ENCODE measurements at regions not wholly inside any gene's neighbourhood (a gene's known extent, or its start where the extent isn't known, plus 50 kb on each side); places are given as distances from the start of the nearest gene placed in this dataset.

DNA sequence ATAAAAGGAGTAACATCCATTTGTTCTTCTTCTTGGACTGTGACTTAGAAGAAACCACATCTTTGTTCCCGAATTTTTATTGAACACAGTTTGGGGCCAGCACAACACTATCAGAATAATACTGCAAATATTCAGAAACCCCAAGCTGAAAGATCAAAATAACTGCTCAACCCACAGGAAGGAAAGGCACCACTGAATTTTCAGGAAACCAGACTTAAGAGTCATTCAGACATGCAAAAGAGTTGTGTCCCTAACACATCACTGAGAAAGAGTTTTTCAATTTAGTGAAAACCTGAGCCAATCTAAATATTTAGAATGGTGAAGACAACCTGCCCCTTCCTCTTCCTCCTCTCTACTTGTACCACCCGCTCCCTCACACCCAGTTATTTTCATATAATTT, 295.0 kb upstream of the RORA start:
- Histone ChIP-seq H3K4me2 (ENCODE audit: low read length) (no peak overlapping the region), H3K4me3 (ENCODE audit: low read length) (no peak overlapping the region), H3K27me3 (ENCODE audit: control insufficient read depth, insufficient read depth, low read length) (peaks cover 15% of the 10 kb centered on the region), H3K9ac (ENCODE audit: low read depth, low read length) (no peak overlapping the region), H3K9me3 (replicated peaks; ENCODE audit: low read length) (no peaks in the 10 kb centered on the region), H3K36me3 (ENCODE audit: insufficient read depth, low read length) (no peaks in the 10 kb centered on the region), H3K4me1 (ENCODE audit: control insufficient read depth, insufficient read depth, low read length) (no peaks in the 10 kb centered on the region)

DNA sequence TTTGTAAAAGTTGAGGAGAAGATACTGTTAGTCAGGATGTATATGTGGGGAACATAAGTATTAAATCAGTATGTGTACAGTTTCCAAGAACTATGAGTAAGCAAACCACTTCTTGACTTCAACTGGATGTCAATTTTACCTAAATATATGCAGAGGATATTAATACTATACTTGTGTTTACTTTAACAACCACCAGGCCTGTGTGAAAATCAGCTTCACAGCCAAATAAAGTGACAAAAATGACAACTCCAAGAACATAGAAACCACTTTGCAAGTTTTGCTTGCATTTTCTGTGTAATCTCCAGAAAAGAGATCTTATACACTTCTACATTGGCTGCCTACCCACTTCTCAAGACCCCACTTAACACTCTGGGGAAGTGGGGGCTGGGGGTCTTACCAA, 293.3 kb upstream of the RORA start:
- H3K4me1 ChIP-seq (ENCODE audit: control insufficient read depth, insufficient read depth, low read length) = no peaks in the 10 kb centered on the region
- H3K4me2 ChIP-seq (ENCODE audit: low read length) = no peak overlapping the region
- no peak overlapping the region for H3K4me3 ChIP-seq (ENCODE audit: low read length)
- H3K9ac ChIP-seq (ENCODE audit: low read depth, low read length) = no peak overlapping the region
- no peaks in the 10 kb centered on the region for H3K36me3 ChIP-seq (ENCODE audit: insufficient read depth, low read length)
- no peaks in the 10 kb centered on the region for H3K9me3 ChIP-seq (replicated peaks; ENCODE audit: low read length)
- H3K27me3 ChIP-seq (ENCODE audit: control insufficient read depth, insufficient read depth, low read length) = peaks cover 15% of the 10 kb centered on the region

DNA sequence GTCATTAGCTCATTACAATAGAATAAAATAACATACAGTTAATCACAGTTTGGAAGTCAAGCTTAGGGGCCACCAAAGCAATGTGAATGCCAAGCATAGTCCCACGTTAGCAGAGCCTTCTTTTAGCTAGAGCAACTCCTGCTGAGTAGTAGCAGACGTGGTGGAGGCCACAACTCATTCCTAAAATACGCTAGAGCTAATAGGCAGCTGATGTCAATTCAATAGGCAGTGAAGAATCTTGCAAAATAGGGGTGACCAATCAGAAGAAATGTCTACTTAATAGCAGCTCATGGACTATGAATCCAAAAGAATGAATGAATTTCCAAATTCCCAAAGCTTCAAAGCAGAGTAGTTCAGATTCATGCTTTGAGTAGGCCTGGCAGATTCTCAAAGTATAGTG, 292.9 kb upstream of the RORA start:
- H3K36me3 ChIP-seq (ENCODE audit: insufficient read depth, low read length) = no peaks in the 10 kb centered on the region
- H3K4me2 ChIP-seq (ENCODE audit: low read length) = no peak overlapping the region
- no peaks in the 10 kb centered on the region for H3K9me3 ChIP-seq (replicated peaks; ENCODE audit: low read length)
- H3K9ac ChIP-seq (ENCODE audit: low read depth, low read length) = no peak overlapping the region
- no peak overlapping the region for H3K4me3 ChIP-seq (ENCODE audit: low read length)
- H3K27me3 ChIP-seq (ENCODE audit: control insufficient read depth, insufficient read depth, low read length) = peaks cover 15% of the 10 kb centered on the region
- no peaks in the 10 kb centered on the region for H3K4me1 ChIP-seq (ENCODE audit: control insufficient read depth, insufficient read depth, low read length)

DNA sequence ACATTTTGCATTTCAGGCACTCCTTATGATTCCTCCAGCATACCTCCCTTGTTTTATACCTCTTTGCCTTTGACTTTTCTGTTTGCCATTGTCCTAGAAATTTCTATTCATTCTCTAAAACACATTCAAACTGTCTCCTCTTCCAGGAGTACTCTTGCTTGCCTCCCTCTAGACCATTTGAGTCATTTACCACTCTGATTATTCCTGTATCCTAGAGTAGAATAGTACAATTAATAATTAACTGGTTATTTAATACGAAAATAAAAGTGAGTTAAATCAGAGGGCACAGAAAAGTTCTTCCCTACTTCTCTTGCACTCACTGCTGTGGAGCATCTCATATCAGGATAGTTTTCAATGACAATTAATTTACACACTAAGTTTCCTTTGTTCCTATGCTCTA, 290.2 kb upstream of the RORA start:
- no peak overlapping the region for H3K4me3 ChIP-seq (ENCODE audit: low read length)
- peaks cover 3% of the 10 kb centered on the region for H3K27me3 ChIP-seq (ENCODE audit: control insufficient read depth, insufficient read depth, low read length)
- H3K4me2 ChIP-seq (ENCODE audit: low read length) = no peak overlapping the region
- H3K9ac ChIP-seq (ENCODE audit: low read depth, low read length) = no peak overlapping the region
- H3K36me3 ChIP-seq (ENCODE audit: insufficient read depth, low read length) = no peaks in the 10 kb centered on the region
- H3K9me3 ChIP-seq (replicated peaks; ENCODE audit: low read length) = no peaks in the 10 kb centered on the region
- no peaks in the 10 kb centered on the region for H3K4me1 ChIP-seq (ENCODE audit: control insufficient read depth, insufficient read depth, low read length)

DNA sequence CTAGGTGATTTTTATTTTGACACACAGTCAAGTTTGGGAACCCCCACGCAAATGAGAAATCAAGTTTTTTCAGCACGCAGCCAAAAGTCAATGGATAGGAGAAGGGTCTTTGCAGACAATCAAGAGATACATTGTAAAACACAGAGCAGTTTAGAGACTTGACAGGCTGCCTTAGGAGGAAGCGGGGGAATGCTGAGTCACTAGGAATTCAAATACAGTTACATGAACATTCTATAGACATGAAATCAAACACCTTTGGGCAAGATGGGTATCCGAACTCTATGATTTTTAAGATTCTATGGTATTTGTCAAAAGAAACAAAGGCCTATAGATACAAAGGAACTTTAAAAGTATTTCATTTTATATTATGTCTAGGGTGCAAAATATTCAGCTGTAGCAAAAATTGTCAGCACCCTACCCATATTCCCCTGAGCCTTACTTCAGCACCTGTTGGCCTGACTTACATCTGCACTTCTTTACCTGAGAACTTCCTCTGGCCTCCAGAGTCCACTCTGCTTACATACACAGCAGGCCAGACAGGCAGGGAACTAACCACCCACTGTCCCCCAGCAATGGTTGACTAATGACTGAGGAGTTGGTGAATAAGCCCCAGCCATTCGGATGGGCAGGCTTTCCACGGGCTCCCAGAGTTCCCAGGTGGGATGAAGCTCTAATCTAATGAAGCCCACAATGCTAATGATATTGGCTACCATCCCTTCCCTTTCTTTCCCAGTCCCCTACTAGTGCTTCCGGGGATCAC, 289.3 kb upstream of the RORA start:
- Histone ChIP-seq H3K4me2 (ENCODE audit: low read length) (no peak overlapping the region), H3K36me3 (ENCODE audit: insufficient read depth, low read length) (no peaks in the 10 kb centered on the region), H3K4me1 (ENCODE audit: control insufficient read depth, insufficient read depth, low read length) (no peaks in the 10 kb centered on the region), H3K4me3 (ENCODE audit: low read length) (no peak overlapping the region), H3K27me3 (ENCODE audit: control insufficient read depth, insufficient read depth, low read length) (no peaks in the 10 kb centered on the region), H3K9me3 (replicated peaks; ENCODE audit: low read length) (no peaks in the 10 kb centered on the region), H3K9ac (ENCODE audit: low read depth, low read length) (no peak overlapping the region)

DNA sequence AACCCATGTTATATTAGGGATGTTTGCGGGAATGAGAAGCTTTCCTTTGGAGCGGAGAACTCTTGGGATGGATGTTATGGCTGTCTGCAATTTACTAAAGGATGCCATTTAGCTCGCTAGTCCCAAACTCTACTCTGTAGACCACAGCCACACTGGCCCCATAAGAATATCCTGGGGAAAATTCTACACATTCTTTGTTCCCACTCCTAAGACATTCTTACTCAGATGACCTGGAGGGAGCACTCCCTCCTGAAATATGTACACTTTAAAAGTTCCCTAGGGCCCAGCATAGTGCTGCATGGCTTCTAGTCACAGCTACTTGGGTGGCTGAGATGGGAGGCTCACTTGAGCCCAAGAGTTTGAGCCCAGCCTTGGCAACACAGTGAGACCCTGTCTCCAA, 288.7 kb upstream of the RORA start:
- no peak overlapping the region for H3K4me3 ChIP-seq (ENCODE audit: low read length)
- H3K4me1 ChIP-seq (ENCODE audit: control insufficient read depth, insufficient read depth, low read length) = no peaks in the 10 kb centered on the region
- no peaks in the 10 kb centered on the region for H3K36me3 ChIP-seq (ENCODE audit: insufficient read depth, low read length)
- no peak overlapping the region for H3K9ac ChIP-seq (ENCODE audit: low read depth, low read length)
- H3K9me3 ChIP-seq (replicated peaks; ENCODE audit: low read length) = no peaks in the 10 kb centered on the region
- no peaks in the 10 kb centered on the region for H3K27me3 ChIP-seq (ENCODE audit: control insufficient read depth, insufficient read depth, low read length)
- no peak overlapping the region for H3K4me2 ChIP-seq (ENCODE audit: low read length)

DNA sequence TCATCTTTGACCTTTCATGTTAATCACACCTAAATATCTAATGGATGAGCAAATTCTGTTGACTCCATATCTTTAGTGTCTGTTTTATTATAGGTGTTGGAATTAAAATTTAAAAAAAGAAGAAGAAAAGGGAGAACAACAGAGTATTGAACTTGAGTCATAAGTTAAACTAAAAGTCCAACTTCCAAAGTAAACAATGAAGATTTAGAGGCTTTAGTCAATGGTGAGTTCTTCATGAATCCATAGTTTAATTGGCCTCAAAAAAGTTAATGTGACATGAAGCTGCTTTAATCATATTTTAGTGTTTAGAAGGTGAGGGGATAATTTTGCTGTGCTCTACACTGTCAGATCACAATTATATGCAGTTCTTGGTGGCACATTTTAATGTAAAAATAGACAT, 288.2 kb upstream of the RORA start:
- H3K4me2 ChIP-seq (ENCODE audit: low read length) = no peak overlapping the region
- H3K9ac ChIP-seq (ENCODE audit: low read depth, low read length) = no peak overlapping the region
- no peaks in the 10 kb centered on the region for H3K27me3 ChIP-seq (ENCODE audit: control insufficient read depth, insufficient read depth, low read length)
- H3K4me1 ChIP-seq (ENCODE audit: control insufficient read depth, insufficient read depth, low read length) = no peaks in the 10 kb centered on the region
- H3K9me3 ChIP-seq (replicated peaks; ENCODE audit: low read length) = no peaks in the 10 kb centered on the region
- H3K36me3 ChIP-seq (ENCODE audit: insufficient read depth, low read length) = no peaks in the 10 kb centered on the region
- H3K4me3 ChIP-seq (ENCODE audit: low read length) = no peak overlapping the region

DNA sequence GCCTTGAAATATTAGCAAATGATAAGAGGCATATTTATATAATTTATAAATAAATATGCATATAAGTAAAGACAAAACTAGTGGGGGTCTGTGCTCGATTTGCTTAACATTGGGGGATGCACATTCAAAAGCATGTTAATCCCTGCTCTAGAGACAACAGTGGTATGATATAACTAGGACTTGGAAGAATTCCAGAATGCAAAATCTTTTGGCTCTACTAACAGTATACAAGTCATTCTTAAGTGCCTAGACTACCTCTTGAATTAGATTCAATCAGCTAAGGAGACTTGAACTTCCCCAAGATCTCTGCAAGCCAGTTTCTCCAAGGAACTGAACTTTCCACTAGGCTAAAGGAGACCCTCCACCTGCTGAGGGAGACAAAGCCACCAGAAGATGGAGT, 282.7 kb upstream of the RORA start:
- Histone ChIP-seq H3K4me2 (ENCODE audit: low read length) (no peak overlapping the region), H3K9ac (ENCODE audit: low read depth, low read length) (no peak overlapping the region), H3K4me1 (ENCODE audit: control insufficient read depth, insufficient read depth, low read length) (no peaks in the 10 kb centered on the region), H3K9me3 (replicated peaks; ENCODE audit: low read length) (no peaks in the 10 kb centered on the region), H3K27me3 (ENCODE audit: control insufficient read depth, insufficient read depth, low read length) (no peaks in the 10 kb centered on the region), H3K4me3 (ENCODE audit: low read length) (no peak overlapping the region), H3K36me3 (ENCODE audit: insufficient read depth, low read length) (no peaks in the 10 kb centered on the region)

DNA sequence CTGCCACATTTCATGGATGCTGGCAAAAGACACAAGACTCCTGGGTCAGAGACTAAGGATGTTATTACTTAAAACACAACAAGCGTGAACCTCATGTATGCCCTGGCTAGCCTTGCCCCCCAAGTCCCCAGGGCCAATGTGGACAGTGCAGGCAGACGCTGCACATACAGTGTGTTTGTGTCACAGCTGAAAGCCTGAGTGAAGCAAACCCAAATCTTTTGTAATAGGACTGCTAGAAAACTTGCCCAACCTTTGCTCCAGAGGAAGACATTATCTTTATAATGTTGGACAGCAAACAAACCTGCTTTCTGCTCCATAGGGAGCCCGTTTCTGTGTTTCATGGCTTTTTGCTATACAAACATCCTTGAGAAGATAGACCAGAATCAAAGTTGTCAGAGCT, 282.0 kb upstream of the RORA start:
- no peaks in the 10 kb centered on the region for H3K9me3 ChIP-seq (replicated peaks; ENCODE audit: low read length)
- no peak overlapping the region for H3K9ac ChIP-seq (ENCODE audit: low read depth, low read length)
- H3K4me3 ChIP-seq (ENCODE audit: low read length) = no peak overlapping the region
- H3K36me3 ChIP-seq (ENCODE audit: insufficient read depth, low read length) = no peaks in the 10 kb centered on the region
- H3K4me2 ChIP-seq (ENCODE audit: low read length) = no peak overlapping the region
- H3K27me3 ChIP-seq (ENCODE audit: control insufficient read depth, insufficient read depth, low read length) = no peaks in the 10 kb centered on the region
- H3K4me1 ChIP-seq (ENCODE audit: control insufficient read depth, insufficient read depth, low read length) = no peaks in the 10 kb centered on the region

DNA sequence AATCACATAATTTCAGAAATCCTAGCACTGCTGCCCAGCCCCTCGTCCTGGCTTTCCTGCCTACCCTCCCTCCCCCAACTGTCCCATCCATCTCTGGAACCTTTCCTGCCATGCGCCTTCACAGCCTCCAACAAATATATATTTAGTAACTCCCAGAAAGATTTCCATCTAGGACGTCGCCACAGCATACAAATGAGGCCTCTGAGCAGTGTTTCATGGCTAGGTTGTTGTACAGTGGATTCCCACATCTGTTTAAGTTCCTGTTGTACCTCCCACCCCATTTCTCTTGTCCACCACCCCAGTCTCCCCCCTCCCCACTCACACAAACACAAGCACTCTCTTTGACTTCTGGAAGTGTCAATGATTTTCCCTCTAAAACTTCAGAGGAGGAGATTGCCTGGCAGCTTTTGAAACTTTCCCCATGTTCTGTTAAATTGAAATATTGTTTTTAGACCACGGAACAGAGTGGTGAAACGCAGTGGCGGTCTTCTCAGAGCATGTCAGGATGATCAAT, 280.3 kb upstream of the RORA start:
- H3K9me3 ChIP-seq (replicated peaks; ENCODE audit: low read length) = no peaks in the 10 kb centered on the region

DNA sequence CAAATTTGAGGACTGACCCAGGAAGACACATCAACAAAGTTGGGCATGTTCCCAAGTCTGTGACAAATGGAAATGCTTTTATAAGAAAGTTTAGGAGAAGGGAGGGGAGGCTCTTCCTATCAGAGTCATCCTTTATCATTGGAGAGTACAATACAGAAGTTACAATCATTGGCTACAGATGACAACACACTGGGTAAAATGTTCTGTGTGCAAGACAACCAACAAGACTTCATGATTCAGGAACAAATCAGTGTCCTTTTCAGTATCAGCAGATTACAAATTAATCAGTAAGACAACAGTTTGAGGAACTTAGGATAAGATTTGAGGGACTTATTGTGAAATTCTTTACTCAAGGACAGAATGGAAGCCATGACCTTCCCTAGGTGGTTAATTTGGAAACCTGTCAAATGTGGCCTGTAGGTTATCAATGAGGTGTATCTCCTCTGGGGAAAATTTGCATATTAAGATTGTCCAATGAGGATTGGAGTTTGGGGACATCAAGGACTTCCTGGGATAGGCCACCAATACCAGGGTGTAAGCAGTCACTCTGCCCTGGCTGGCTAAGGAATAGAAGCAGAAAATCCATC, 274.4 kb upstream of the RORA start:
- H3K4me3 ChIP-seq (ENCODE audit: low read length) = no peak overlapping the region
- no peaks in the 10 kb centered on the region for H3K9me3 ChIP-seq (replicated peaks; ENCODE audit: low read length)
- H3K9ac ChIP-seq (ENCODE audit: low read depth, low read length) = no peak overlapping the region
- no peak overlapping the region for H3K4me2 ChIP-seq (ENCODE audit: low read length)
- H3K36me3 ChIP-seq (ENCODE audit: insufficient read depth, low read length) = no peaks in the 10 kb centered on the region
- H3K4me1 ChIP-seq (ENCODE audit: control insufficient read depth, insufficient read depth, low read length) = no peaks in the 10 kb centered on the region
- H3K27me3 ChIP-seq (ENCODE audit: control insufficient read depth, insufficient read depth, low read length) = peaks cover 28% of the 10 kb centered on the region

More for the DNA sequence above, 280.3 kb upstream of the RORA start:
- H3K4me3 ChIP-seq (ENCODE audit: low read length) = no peak overlapping the region
- no peak overlapping the region for H3K9ac ChIP-seq (ENCODE audit: low read depth, low read length)
- H3K36me3 ChIP-seq (ENCODE audit: insufficient read depth, low read length) = no peaks in the 10 kb centered on the region
- no peak overlapping the region for H3K4me2 ChIP-seq (ENCODE audit: low read length)
- no peaks in the 10 kb centered on the region for H3K4me1 ChIP-seq (ENCODE audit: control insufficient read depth, insufficient read depth, low read length)
- no peaks in the 10 kb centered on the region for H3K27me3 ChIP-seq (ENCODE audit: control insufficient read depth, insufficient read depth, low read length)

DNA sequence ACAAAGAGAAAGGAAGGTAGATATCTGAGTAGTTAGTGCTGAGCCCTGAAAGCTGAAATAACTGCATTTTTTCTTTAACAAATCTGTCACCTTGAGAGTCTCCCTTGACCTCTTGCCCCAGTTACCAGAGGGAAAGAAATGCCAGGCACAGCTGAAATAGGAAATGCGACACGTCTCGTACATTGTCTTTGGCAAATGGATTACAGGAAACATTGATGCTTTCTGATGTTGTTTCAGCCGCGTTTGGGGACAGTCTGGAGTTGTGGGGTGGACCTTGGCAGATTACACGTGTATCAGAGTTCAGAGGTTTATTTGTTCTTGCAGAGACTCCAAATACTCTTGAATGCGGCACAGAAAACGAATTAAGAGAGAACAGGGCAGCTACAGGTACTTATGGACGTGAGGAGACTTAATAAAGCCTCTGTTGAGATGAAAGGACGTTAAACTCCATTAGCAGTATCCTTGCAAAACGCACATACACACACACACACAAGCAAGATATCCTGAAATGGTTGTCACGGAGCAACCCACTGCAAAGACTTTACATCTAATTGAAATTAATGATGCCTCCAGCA, 272.8 kb upstream of the RORA start:
- H3K4me2 ChIP-seq (ENCODE audit: low read length) = no peak overlapping the region
- H3K9ac ChIP-seq (ENCODE audit: low read depth, low read length) = no peak overlapping the region
- no peaks in the 10 kb centered on the region for H3K36me3 ChIP-seq (ENCODE audit: insufficient read depth, low read length)
- H3K4me3 ChIP-seq (ENCODE audit: low read length) = no peak overlapping the region
- H3K9me3 ChIP-seq (replicated peaks; ENCODE audit: low read length) = no peaks in the 10 kb centered on the region
- no peaks in the 10 kb centered on the region for H3K4me1 ChIP-seq (ENCODE audit: control insufficient read depth, insufficient read depth, low read length)
- peaks cover 35% of the 10 kb centered on the region for H3K27me3 ChIP-seq (ENCODE audit: control insufficient read depth, insufficient read depth, low read length)
